WTC11 (cell line): ENCODE measurements at regions not wholly inside any gene's neighbourhood (a gene's known extent, or its start where the extent isn't known, plus 50 kb on each side); places are given as distances from the start of the nearest gene placed in this dataset.

Experiments
- ATF1 ChIP-seq: sonication (generic); formaldehyde crosslinking; IDR thresholded peaks from 2 replicates; pipeline ENCODE4 v1.8.1; 2023; ENCODE audit warnings: mild to moderate bottlenecking, moderate library complexity, missing genetic modification reagents
- CREB1 ChIP-seq: sonication (generic); formaldehyde crosslinking; IDR thresholded peaks from 2 replicates; pipeline ENCODE4 v1.8.0; 2023; ENCODE audit warnings: mild to moderate bottlenecking, missing genetic modification reagents
- ESRRA ChIP-seq: sonication (generic); formaldehyde crosslinking; IDR thresholded peaks from 2 replicates; pipeline ENCODE4 v1.8.1; 2022; ENCODE audit warnings: mild to moderate bottlenecking, missing genetic modification reagents, borderline replicate concordance
- NFATC4 ChIP-seq: fragments of 250-450 bp; sonication (Bioruptor Pico); IDR thresholded peaks from 2 replicates; pipeline ENCODE4 v1.9.0; 2021; ENCODE audit warnings: mild to moderate bottlenecking
- SP1 ChIP-seq: sonication (generic); formaldehyde crosslinking; conservative IDR thresholded peaks from 2 replicates; pipeline ENCODE4 v1.8.1; 2022; ENCODE audit warnings: missing genetic modification reagents
- TEAD1 ChIP-seq: sonication (generic); formaldehyde crosslinking; IDR thresholded peaks from 2 replicates; pipeline ENCODE4 v1.8.0; 2022; ENCODE audit warnings: mild to moderate bottlenecking, missing genetic modification reagents
- TF ChIP-seq, protein P1 (sequence below): fragments of 200-600 bp; IDR thresholded peaks from 2 replicates; pipeline ENCODE4 v1.8.0; 2022; ENCODE audit warnings: antibody characterized with exemption
- TF ChIP-seq, protein P2 (sequence below): sonication (generic); formaldehyde crosslinking; IDR thresholded peaks from 2 replicates; pipeline ENCODE4 v1.8.0; 2023; ENCODE audit warnings: missing genetic modification reagents
- TF ChIP-seq, protein P3 (sequence below): sonication (generic); formaldehyde crosslinking; IDR thresholded peaks from 2 replicates; pipeline ENCODE4 v1.8.1; 2022; ENCODE audit warnings: missing genetic modification reagents, borderline replicate concordance
- TF ChIP-seq, protein P4 (sequence below): sonication (generic); formaldehyde crosslinking; conservative IDR thresholded peaks from 2 replicates; pipeline ENCODE4 v1.8.1; 2022; ENCODE audit warnings: mild to moderate bottlenecking, missing genetic modification reagents
- TF ChIP-seq, protein P5 (sequence below): sonication (generic); formaldehyde crosslinking; IDR thresholded peaks from 2 replicates; pipeline ENCODE4 v1.8.1; 2023; ENCODE audit warnings: mild to moderate bottlenecking, missing genetic modification reagents
- TF ChIP-seq, protein P6 (sequence below): sonication (generic); formaldehyde crosslinking; IDR thresholded peaks from 2 replicates; pipeline ENCODE4 v1.8.0; 2022; ENCODE audit warnings: mild to moderate bottlenecking, missing genetic modification reagents

DNA sequence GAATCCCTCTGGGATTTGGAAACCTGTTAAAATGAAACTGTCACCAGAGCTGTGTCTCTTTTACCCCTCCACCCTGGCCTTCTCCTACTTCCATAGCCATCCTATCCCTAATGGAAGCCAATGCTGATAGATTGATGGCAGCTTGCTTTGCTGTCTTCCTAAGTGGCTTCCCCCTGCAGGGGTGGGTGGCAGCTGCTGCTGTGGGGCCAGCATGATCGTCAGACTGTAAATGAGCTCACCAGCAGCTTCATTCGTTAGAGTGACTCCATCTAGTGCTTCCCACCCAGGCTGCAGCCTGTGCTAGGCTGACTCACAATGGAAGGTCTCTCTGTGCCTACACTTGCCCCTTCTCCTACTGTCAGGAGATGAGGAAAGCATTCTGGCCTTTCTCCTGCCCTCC, 311.0 kb downstream of the BUD13 start:
- TF ChIP-seq, protein P1, sequence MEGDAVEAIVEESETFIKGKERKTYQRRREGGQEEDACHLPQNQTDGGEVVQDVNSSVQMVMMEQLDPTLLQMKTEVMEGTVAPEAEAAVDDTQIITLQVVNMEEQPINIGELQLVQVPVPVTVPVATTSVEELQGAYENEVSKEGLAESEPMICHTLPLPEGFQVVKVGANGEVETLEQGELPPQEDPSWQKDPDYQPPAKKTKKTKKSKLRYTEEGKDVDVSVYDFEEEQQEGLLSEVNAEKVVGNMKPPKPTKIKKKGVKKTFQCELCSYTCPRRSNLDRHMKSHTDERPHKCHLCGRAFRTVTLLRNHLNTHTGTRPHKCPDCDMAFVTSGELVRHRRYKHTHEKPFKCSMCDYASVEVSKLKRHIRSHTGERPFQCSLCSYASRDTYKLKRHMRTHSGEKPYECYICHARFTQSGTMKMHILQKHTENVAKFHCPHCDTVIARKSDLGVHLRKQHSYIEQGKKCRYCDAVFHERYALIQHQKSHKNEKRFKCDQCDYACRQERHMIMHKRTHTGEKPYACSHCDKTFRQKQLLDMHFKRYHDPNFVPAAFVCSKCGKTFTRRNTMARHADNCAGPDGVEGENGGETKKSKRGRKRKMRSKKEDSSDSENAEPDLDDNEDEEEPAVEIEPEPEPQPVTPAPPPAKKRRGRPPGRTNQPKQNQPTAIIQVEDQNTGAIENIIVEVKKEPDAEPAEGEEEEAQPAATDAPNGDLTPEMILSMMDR = no peak
- TF ChIP-seq, protein P2, sequence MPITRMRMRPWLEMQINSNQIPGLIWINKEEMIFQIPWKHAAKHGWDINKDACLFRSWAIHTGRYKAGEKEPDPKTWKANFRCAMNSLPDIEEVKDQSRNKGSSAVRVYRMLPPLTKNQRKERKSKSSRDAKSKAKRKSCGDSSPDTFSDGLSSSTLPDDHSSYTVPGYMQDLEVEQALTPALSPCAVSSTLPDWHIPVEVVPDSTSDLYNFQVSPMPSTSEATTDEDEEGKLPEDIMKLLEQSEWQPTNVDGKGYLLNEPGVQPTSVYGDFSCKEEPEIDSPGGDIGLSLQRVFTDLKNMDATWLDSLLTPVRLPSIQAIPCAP = no peak
- TF ChIP-seq, protein P3, sequence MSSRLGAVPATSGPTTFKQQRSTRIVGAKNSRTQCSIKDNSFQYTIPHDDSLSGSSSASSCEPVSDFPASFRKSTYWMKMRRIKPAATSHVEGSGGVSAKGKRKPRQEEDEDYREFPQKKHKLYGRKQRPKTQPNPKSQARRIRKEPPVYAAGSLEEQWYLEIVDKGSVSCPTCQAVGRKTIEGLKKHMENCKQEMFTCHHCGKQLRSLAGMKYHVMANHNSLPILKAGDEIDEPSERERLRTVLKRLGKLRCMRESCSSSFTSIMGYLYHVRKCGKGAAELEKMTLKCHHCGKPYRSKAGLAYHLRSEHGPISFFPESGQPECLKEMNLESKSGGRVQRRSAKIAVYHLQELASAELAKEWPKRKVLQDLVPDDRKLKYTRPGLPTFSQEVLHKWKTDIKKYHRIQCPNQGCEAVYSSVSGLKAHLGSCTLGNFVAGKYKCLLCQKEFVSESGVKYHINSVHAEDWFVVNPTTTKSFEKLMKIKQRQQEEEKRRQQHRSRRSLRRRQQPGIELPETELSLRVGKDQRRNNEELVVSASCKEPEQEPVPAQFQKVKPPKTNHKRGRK (CRISPR knock-in tag) = no peak
- TF ChIP-seq, protein P4, sequence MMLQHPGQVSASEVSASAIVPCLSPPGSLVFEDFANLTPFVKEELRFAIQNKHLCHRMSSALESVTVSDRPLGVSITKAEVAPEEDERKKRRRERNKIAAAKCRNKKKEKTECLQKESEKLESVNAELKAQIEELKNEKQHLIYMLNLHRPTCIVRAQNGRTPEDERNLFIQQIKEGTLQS (CRISPR knock-in tag) = no peak
- TF ChIP-seq TEAD1 (no peak), CREB1 (no peak), NFATC4 (CRISPR knock-in tag) (no peak), SP1 (CRISPR knock-in tag) (no peak), ATF1 (CRISPR knock-in tag) (no peak), ESRRA (no peak)
- TF ChIP-seq, protein P5, sequence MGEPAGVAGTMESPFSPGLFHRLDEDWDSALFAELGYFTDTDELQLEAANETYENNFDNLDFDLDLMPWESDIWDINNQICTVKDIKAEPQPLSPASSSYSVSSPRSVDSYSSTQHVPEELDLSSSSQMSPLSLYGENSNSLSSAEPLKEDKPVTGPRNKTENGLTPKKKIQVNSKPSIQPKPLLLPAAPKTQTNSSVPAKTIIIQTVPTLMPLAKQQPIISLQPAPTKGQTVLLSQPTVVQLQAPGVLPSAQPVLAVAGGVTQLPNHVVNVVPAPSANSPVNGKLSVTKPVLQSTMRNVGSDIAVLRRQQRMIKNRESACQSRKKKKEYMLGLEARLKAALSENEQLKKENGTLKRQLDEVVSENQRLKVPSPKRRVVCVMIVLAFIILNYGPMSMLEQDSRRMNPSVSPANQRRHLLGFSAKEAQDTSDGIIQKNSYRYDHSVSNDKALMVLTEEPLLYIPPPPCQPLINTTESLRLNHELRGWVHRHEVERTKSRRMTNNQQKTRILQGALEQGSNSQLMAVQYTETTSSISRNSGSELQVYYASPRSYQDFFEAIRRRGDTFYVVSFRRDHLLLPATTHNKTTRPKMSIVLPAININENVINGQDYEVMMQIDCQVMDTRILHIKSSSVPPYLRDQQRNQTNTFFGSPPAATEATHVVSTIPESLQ (CRISPR knock-in tag) = no peak
- TF ChIP-seq, protein P6, sequence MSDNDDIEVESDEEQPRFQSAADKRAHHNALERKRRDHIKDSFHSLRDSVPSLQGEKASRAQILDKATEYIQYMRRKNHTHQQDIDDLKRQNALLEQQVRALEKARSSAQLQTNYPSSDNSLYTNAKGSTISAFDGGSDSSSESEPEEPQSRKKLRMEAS = no peak
